Right atrium auricular region (tissue), 2 donors: ENCODE measurements at regions not wholly inside any gene's neighbourhood (a gene's known extent, or its start where the extent isn't known, plus 50 kb on each side); places are given as distances from the start of the nearest gene placed in this dataset.

Experiments used
- DNase-seq: peaks from one replicate; pipeline ENCODE4 v3.0.0-alpha.2; 2019; ENCODE audit warnings: low spot score
- H3K27ac ChIP-seq, 2 donors: fragments of 200-600 bp; sonication (generic); 1 replicate in 1 of 2; 2 replicates in 1 of 2; pipeline ENCODE4 v1.5.1; 2016 to 2019
- H3K27me3 ChIP-seq, 2 donors: fragments of 200-600 bp; sonication (generic); one replicate each; pipeline versions ENCODE4 v1.5.1 to v1.6.0; 2017 to 2019
- H3K36me3 ChIP-seq: fragments of 200-600 bp; sonication (generic); one replicate; pipeline ENCODE4 v1.5.1; 2016
- H3K4me1 ChIP-seq, 2 donors: fragments of 200-600 bp; sonication (generic); one replicate each; pipeline versions ENCODE4 v1.5.1 to v1.6.0; 2017 to 2019
- H3K4me3 ChIP-seq, 2 donors: fragments of 200-600 bp; sonication (generic); 1 replicate in 1 of 2; 2 replicates in 1 of 2; pipeline ENCODE4 v1.5.1; 2017 to 2019; ENCODE audit warnings: mild to moderate bottlenecking in 1 of 2, moderate library complexity in 1 of 2
- H3K9me3 ChIP-seq, 2 donors: fragments of 200-600 bp; sonication (generic); one replicate each; pipeline ENCODE4 v1.5.1; 2019
- TF ChIP-seq, protein P1 (sequence below), 2 donors: fragments of 200-600 bp; sonication (generic); IDR thresholded peaks; one replicate each; pipeline ENCODE4 v1.5.1; 2019; ENCODE audit warnings: antibody characterized with exemption in 2 of 2

DNA sequence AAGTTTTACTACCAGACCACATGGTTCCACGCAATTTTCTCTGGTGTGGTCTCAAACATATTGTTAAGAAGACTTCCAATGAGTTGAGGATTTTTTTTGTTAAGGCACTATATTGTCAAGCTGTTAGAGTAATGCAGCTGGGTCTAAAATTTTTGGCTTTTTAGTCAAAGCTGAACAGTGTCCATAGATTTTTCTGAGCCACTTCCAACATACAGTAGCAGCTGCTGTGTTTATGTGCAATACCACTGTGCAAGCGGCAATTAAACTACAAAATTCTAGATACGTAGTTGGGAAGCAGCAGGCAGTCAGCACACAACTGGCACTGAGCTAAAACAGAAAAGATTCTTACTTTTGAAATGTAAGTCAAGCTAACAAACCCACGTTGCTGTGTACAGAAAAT, 1551.1 kb upstream of the AGA start:
- Histone ChIP-seq H3K4me1 (no peaks in the 10 kb centered on the region), H3K36me3 (no peaks in the 10 kb centered on the region), H3K4me3 (no peak overlapping the region), H3K27ac (no peak overlapping the region), H3K9me3 (no peaks in the 10 kb centered on the region), H3K27me3 (no peaks in the 10 kb centered on the region)
- TF ChIP-seq, protein P1, sequence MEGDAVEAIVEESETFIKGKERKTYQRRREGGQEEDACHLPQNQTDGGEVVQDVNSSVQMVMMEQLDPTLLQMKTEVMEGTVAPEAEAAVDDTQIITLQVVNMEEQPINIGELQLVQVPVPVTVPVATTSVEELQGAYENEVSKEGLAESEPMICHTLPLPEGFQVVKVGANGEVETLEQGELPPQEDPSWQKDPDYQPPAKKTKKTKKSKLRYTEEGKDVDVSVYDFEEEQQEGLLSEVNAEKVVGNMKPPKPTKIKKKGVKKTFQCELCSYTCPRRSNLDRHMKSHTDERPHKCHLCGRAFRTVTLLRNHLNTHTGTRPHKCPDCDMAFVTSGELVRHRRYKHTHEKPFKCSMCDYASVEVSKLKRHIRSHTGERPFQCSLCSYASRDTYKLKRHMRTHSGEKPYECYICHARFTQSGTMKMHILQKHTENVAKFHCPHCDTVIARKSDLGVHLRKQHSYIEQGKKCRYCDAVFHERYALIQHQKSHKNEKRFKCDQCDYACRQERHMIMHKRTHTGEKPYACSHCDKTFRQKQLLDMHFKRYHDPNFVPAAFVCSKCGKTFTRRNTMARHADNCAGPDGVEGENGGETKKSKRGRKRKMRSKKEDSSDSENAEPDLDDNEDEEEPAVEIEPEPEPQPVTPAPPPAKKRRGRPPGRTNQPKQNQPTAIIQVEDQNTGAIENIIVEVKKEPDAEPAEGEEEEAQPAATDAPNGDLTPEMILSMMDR (IDR thresholded peaks at IDR 0.05), result no peak
- DNase-seq, result no peak

DNA sequence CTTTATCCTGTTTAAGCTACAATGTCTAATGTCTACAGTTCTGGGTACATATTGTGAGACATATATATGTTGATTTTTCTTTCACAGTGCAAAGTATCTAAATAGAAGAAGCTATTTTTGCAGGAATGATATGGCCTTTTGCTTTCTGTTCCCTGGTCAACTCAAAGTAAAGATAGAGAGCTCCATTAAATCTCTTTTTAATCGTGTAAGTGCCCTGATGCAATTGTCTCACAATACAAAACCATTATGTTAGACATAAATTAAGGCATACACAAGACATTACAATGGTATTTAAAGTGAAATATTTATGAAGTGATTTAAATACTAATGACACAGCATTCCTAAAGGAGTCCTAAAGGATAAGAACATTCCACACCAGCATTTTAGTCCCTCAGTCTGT, 1559.7 kb upstream of the AGA start:
- Histone ChIP-seq H3K27me3 (no peaks in the 10 kb centered on the region), H3K4me3 (no peak overlapping the region), H3K9me3 (no peaks in the 10 kb centered on the region), H3K36me3 (no peaks in the 10 kb centered on the region), H3K4me1 (no peaks in the 10 kb centered on the region), H3K27ac (no peak overlapping the region)
- TF ChIP-seq, protein P1 (IDR thresholded peaks at IDR 0.05), result no peak
- no peak for DNase-seq

DNA sequence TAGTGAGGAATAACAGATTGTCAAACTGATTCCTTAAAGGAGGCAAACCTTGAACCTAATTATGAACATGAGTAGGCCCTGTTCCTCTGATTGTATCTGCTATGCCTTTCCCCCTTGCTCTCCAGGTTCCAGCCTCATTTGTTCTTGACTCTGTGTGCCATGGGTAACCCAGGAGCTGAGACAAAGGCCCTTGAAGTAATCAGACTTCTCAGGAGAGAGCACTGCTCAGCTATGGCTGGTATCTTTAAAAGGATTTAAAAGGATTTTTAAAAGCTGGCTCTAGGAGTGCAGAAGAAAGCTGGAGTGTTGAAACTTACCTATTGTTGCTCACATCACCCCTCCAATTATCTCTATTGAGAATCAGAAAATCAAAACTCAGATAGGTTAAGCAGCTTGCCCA, 1565.5 kb upstream of the AGA start:
- Histone ChIP-seq H3K4me3 (no peak overlapping the region), H3K4me1 (no peaks in the 10 kb centered on the region), H3K27me3 (no peaks in the 10 kb centered on the region), H3K9me3 (no peaks in the 10 kb centered on the region), H3K27ac (no peak overlapping the region), H3K36me3 (no peaks in the 10 kb centered on the region)
- TF ChIP-seq, protein P1 (IDR thresholded peaks at IDR 0.05), result no peak
- no peak for DNase-seq

DNA sequence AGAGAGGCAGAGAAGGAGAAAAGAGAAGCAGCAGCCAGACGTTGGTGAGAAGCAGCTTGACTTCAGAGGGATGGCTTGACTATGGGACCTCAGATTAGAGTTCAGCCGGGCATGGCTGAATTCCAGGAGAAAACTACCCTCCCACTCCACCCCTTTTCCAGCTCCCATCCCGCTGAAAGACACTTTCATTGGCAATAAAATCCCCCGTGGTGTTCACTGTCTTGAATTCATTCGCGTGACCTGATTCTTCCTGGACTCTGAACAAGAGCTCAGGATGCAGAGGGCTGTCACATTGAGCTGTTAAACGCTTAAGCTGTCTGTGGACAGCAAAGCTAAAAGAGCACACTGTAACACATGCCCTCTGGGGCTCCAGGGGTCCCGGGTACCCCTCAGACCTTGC, 1575.3 kb upstream of the AGA start:
- TF ChIP-seq, protein P1 (IDR thresholded peaks at IDR 0.05), result no peak
- no peak overlapping the region for H3K27ac ChIP-seq
- H3K4me1 ChIP-seq, result no peaks in the 10 kb centered on the region
- no peak for DNase-seq
- no peaks in the 10 kb centered on the region for H3K36me3 ChIP-seq
- no peaks in the 10 kb centered on the region for H3K27me3 ChIP-seq
- H3K4me3 ChIP-seq, result no peak overlapping the region
- H3K9me3 ChIP-seq, result no peaks in the 10 kb centered on the region

DNA sequence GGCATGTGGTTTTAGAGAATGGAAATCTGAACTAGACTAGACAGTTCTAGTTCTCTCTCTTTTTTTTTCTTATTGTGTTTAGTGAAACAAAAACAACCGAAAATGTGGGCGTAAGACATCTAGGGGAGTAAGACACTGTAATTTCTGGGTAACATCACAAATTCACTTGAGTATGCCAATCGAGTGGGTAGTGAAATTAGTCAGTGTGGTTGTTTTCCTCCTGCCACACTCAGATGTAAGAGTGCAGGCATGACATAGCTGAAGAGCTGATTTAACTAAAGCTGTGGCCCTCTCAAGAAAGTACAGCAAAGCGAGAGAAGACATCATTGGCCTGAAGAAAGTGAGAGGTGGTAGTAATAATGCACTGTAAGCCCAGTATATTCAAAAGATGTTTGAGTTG, 1585.3 kb upstream of the AGA start:
- no peak overlapping the region for H3K4me3 ChIP-seq
- H3K27me3 ChIP-seq, result no peaks in the 10 kb centered on the region
- H3K36me3 ChIP-seq, result no peaks in the 10 kb centered on the region
- no peak overlapping the region for H3K27ac ChIP-seq
- TF ChIP-seq, protein P1 (IDR thresholded peaks at IDR 0.05), result no peak
- no peak for DNase-seq
- no peaks in the 10 kb centered on the region for H3K4me1 ChIP-seq
- H3K9me3 ChIP-seq, result no peaks in the 10 kb centered on the region

DNA sequence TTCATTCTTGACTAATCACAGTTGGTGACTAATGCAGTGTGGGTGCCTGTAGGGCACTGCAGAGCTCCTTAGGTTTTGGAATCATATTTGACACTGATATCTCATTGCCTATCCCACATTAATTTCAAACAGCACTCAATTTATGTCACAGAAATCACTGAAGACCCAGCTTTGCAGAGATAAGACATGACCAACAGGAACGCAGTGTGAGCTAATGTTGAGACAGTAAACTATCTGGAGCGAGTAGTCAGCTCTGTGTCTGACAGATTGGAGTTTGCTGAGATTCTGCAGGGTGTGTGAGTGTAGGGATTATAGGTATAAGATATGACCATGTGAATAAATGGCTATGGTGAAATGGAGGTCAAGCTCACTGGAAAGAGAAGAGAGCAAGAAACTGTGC, 1586.1 kb upstream of the AGA start:
- Histone ChIP-seq H3K27me3 (no peaks in the 10 kb centered on the region), H3K36me3 (no peaks in the 10 kb centered on the region), H3K27ac (no peak overlapping the region), H3K9me3 (no peaks in the 10 kb centered on the region), H3K4me3 (no peak overlapping the region), H3K4me1 (no peaks in the 10 kb centered on the region)
- DNase-seq, result no peak
- TF ChIP-seq, protein P1 (IDR thresholded peaks at IDR 0.05), result no peak
